Lower lobe of right lung (tissue), 2 donors: ENCODE measurements at regions not wholly inside any gene's neighbourhood (a gene's known extent, or its start where the extent isn't known, plus 50 kb on each side); places are given as distances from the start of the nearest gene placed in this dataset.

ENCODE experiments used
- ATAC-seq, 2 donors: fragments of 200-7000 bp; cut with Tn5 transposase; one replicate each; pipeline ENCODE4 v1.9.1; 2020 to 2022; ENCODE audit warnings: mild to moderate bottlenecking in 2 of 2, moderate library complexity in 2 of 2
- DNase-seq: peaks from one replicate; pipeline ENCODE4 v3.0.0-alpha.2; 2020
- H3K27ac ChIP-seq: fragments of 200-600 bp; one replicate; pipeline ENCODE4 v1.8.0; 2022
- H3K27me3 ChIP-seq: fragments of 200-600 bp; one replicate; pipeline ENCODE4 v1.8.0; 2022; ENCODE audit warnings: low read depth
- H3K36me3 ChIP-seq: fragments of 200-600 bp; one replicate; pipeline ENCODE4 v1.8.0; 2022; ENCODE audit warnings: mild to moderate bottlenecking
- H3K4me1 ChIP-seq: fragments of 200-600 bp; one replicate; pipeline ENCODE4 v1.8.0; 2022
- H3K4me3 ChIP-seq: fragments of 200-600 bp; one replicate; pipeline ENCODE4 v1.8.0; 2022; ENCODE audit warnings: mild to moderate bottlenecking
- H3K9me3 ChIP-seq: fragments of 200-600 bp; one replicate; pipeline ENCODE4 v1.8.0; 2022
- CTCF ChIP-seq: fragments of 200-600 bp; IDR thresholded peaks from one replicate; pipeline ENCODE4 v1.8.0; 2022; ENCODE audit warnings: antibody characterized with exemption, mild to moderate bottlenecking
- intact Hi-C: fragments of 100-400 bp; cut with DNase I; formaldehyde crosslinking; loops from one replicate; pipeline ENCODE4 v1.11.0; 2022
- donor health status: DM: no; HTN: yes; CAD: no; lungs with severe emphysema.

GRCh38 chr22:47694536-47695130 is 932.2 kb downstream of the TBC1D22A start:
- no peak overlapping the region for H3K4me3 ChIP-seq
- intact Hi-C loops = no loop called here

GRCh38 chr22:47693606-47694005 is 931.2 kb downstream of the TBC1D22A start:
- H3K4me3 ChIP-seq = no peak overlapping the region
- no peaks in the 10 kb centered on the region for H3K9me3 ChIP-seq
- no peak overlapping the region for H3K27ac ChIP-seq
- H3K36me3 ChIP-seq = no peaks in the 10 kb centered on the region
- ATAC-seq (no peak), DNase-seq (no peak)
- intact Hi-C loops = no loop called here
- no peak for TF ChIP-seq CTCF
- H3K4me1 ChIP-seq = no peaks in the 10 kb centered on the region
- peaks cover 7% of the 10 kb centered on the region for H3K27me3 ChIP-seq

More at GRCh38 chr22:47694536-47695130, 932.2 kb downstream of the TBC1D22A start:
- Histone ChIP-seq H3K4me1 (no peaks in the 10 kb centered on the region), H3K27me3 (peaks cover 7% of the 10 kb centered on the region), H3K36me3 (no peaks in the 10 kb centered on the region), H3K9me3 (no peaks in the 10 kb centered on the region), H3K27ac (no peak overlapping the region)
- ATAC-seq = no peak
- no peak for DNase-seq
- no peak for TF ChIP-seq CTCF

GRCh38 chr22:47692811-47693210 is 930.4 kb downstream of the TBC1D22A start:
- no peak for TF ChIP-seq CTCF
- Histone ChIP-seq H3K9me3 (no peaks in the 10 kb centered on the region), H3K27ac (no peak overlapping the region), H3K4me3 (no peak overlapping the region), H3K36me3 (no peaks in the 10 kb centered on the region), H3K27me3 (peaks cover 7% of the 10 kb centered on the region), H3K4me1 (no peaks in the 10 kb centered on the region)
- intact Hi-C loops = no loop called here
- no peak for DNase-seq
- no peak for ATAC-seq

GRCh38 chr22:47691152-47691895 is 928.9 kb downstream of the TBC1D22A start:
- DNase-seq = no peak
- no peak for TF ChIP-seq CTCF
- H3K36me3 ChIP-seq = no peaks in the 10 kb centered on the region

GRCh38 chr22:47690586-47690985 is 928.1 kb downstream of the TBC1D22A start:
- no peak for TF ChIP-seq CTCF
- ATAC-seq (no peak), DNase-seq (no peak)
- Histone ChIP-seq H3K4me1 (no peaks in the 10 kb centered on the region), H3K36me3 (no peaks in the 10 kb centered on the region), H3K27me3 (peaks cover 7% of the 10 kb centered on the region), H3K4me3 (no peak overlapping the region), H3K9me3 (no peaks in the 10 kb centered on the region), H3K27ac (no peak overlapping the region)
- intact Hi-C loops = no loop called here

More at GRCh38 chr22:47691152-47691895, 928.9 kb downstream of the TBC1D22A start:
- Histone ChIP-seq H3K4me3 (no peak overlapping the region), H3K4me1 (no peaks in the 10 kb centered on the region), H3K27me3 (peaks cover 7% of the 10 kb centered on the region), H3K9me3 (no peaks in the 10 kb centered on the region), H3K27ac (no peak overlapping the region)
- no peak for ATAC-seq
- intact Hi-C loops = no loop called here
